ENCODE measurements at regions not wholly inside any gene's neighbourhood (a gene's known extent, or its start where the extent isn't known, plus 50 kb on each side); places are given as distances from the start of the nearest gene placed in this dataset.

DNA sequence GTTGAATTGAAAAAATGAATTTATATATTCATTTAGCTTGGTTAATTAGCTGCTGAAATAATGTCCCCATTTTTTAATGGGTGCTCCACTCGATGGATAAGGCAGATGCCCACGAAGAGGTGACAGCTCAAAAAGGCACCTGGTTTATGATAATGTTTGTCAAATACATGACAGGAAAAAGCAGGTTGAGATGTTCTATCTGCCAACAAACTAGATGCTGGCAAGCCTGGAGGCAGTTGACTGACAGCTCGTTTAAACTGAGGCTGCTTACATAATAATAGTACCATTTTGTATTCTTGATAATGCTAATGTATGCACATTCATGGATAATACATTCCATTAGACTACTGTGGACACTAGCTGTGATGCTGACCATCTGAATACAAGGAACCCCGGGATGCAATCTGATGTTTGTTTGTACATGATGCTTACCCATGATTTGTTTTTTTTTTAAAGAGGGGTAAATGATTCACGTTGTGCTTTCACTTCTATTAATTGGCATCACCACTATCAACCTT is 69.0 kb upstream of the GPR158 start:
- no peak for TF ChIP-seq EZH2 (IDR thresholded peaks at IDR 0.05)
- TF ChIP-seq, protein P1, sequence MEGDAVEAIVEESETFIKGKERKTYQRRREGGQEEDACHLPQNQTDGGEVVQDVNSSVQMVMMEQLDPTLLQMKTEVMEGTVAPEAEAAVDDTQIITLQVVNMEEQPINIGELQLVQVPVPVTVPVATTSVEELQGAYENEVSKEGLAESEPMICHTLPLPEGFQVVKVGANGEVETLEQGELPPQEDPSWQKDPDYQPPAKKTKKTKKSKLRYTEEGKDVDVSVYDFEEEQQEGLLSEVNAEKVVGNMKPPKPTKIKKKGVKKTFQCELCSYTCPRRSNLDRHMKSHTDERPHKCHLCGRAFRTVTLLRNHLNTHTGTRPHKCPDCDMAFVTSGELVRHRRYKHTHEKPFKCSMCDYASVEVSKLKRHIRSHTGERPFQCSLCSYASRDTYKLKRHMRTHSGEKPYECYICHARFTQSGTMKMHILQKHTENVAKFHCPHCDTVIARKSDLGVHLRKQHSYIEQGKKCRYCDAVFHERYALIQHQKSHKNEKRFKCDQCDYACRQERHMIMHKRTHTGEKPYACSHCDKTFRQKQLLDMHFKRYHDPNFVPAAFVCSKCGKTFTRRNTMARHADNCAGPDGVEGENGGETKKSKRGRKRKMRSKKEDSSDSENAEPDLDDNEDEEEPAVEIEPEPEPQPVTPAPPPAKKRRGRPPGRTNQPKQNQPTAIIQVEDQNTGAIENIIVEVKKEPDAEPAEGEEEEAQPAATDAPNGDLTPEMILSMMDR (IDR thresholded peaks at IDR 0.05), result no peak
